ENCODE measurements at regions not wholly inside any gene's neighbourhood (a gene's known extent, or its start where the extent isn't known, plus 50 kb on each side); places are given as distances from the start of the nearest gene placed in this dataset.

- H3K36me3 Mint-ChIP-seq (ENCODE audit: low read depth): peaks cover 2% of the 10 kb centered on the region
- ATAC-seq (peak; percentile 99), DNase-seq (no peak)
- H3K27ac Mint-ChIP-seq: peak overlapping the region; percentile 88
- H3K4me1 Mint-ChIP-seq: peaks cover 42% of the 10 kb centered on the region
- no peaks in the 10 kb centered on the region for H3K9me3 ChIP-seq (ENCODE audit: control insufficient read depth, low read length, poor library complexity, severe bottlenecking)
- H3K27me3 Mint-ChIP-seq: no peaks in the 10 kb centered on the region
- H3K4me3 Mint-ChIP-seq: peak overlapping the region; percentile 84
Observed at GRCh38 chr6:14276667-14277404, 159.3 kb downstream of the CD83 start.

GRCh38 chr6:14277405-14277930, 159.9 kb downstream of the CD83 start:
- H3K36me3 Mint-ChIP-seq (ENCODE audit: low read depth): peaks cover 2% of the 10 kb centered on the region
- H3K4me1 Mint-ChIP-seq: peaks cover 42% of the 10 kb centered on the region
- no peaks in the 10 kb centered on the region for H3K9me3 ChIP-seq (ENCODE audit: control insufficient read depth, low read length, poor library complexity, severe bottlenecking)
- DNase-seq (no peak), ATAC-seq (peak; percentile 46)
- no peaks in the 10 kb centered on the region for H3K27me3 Mint-ChIP-seq
- peak overlapping the region; percentile 88 for H3K27ac Mint-ChIP-seq
- H3K4me3 Mint-ChIP-seq: peak overlapping the region; percentile 84

- peaks cover 2% of the 10 kb centered on the region for H3K36me3 Mint-ChIP-seq (ENCODE audit: low read depth)
- H3K4me1 Mint-ChIP-seq: peaks cover 42% of the 10 kb centered on the region
- no peak for ATAC-seq
- peak overlapping the region; percentile 88 for H3K27ac Mint-ChIP-seq
- no peak for DNase-seq
- no peaks in the 10 kb centered on the region for H3K27me3 Mint-ChIP-seq
- no peaks in the 10 kb centered on the region for H3K9me3 ChIP-seq (ENCODE audit: control insufficient read depth, low read length, poor library complexity, severe bottlenecking)
- no peak overlapping the region for H3K4me3 Mint-ChIP-seq
Observed at GRCh38 chr6:14278006-14278405, 160.4 kb downstream of the CD83 start.

GRCh38 chr6:14278446-14278845, 160.9 kb downstream of the CD83 start:
- peak overlapping the region; percentile 88 for H3K27ac Mint-ChIP-seq
- ATAC-seq (no peak), DNase-seq (no peak)
- H3K27me3 Mint-ChIP-seq: no peaks in the 10 kb centered on the region
- H3K4me3 Mint-ChIP-seq: no peak overlapping the region
- H3K9me3 ChIP-seq (ENCODE audit: control insufficient read depth, low read length, poor library complexity, severe bottlenecking): no peaks in the 10 kb centered on the region
- H3K4me1 Mint-ChIP-seq: peaks cover 42% of the 10 kb centered on the region
- H3K36me3 Mint-ChIP-seq (ENCODE audit: low read depth): peaks cover 2% of the 10 kb centered on the region

GRCh38 chr6:14280006-14280510, 162.5 kb downstream of the CD83 start:
- Mint-ChIP-seq H3K4me3 (no peak overlapping the region), H3K4me1 (peaks cover 38% of the 10 kb centered on the region), H3K36me3 (ENCODE audit: low read depth) (peaks cover 5% of the 10 kb centered on the region), H3K27me3 (no peaks in the 10 kb centered on the region), H3K27ac (no peak overlapping the region)
- ATAC-seq (no peak), DNase-seq (no peak)
- H3K9me3 ChIP-seq (ENCODE audit: control insufficient read depth, low read length, poor library complexity, severe bottlenecking): no peaks in the 10 kb centered on the region

GRCh38 chr6:14280766-14281293, 163.3 kb downstream of the CD83 start:
- H3K36me3 Mint-ChIP-seq (ENCODE audit: low read depth): peaks cover 5% of the 10 kb centered on the region
- H3K9me3 ChIP-seq (ENCODE audit: control insufficient read depth, low read length, poor library complexity, severe bottlenecking): no peaks in the 10 kb centered on the region
- H3K4me1 Mint-ChIP-seq: peaks cover 31% of the 10 kb centered on the region
- no peak for ATAC-seq
- no peak overlapping the region for H3K27ac Mint-ChIP-seq
- no peaks in the 10 kb centered on the region for H3K27me3 Mint-ChIP-seq
- no peak overlapping the region for H3K4me3 Mint-ChIP-seq
- no peak for DNase-seq

- Mint-ChIP-seq H3K4me3 (no peak overlapping the region), H3K36me3 (ENCODE audit: low read depth) (peaks cover 5% of the 10 kb centered on the region), H3K27ac (no peak overlapping the region), H3K27me3 (no peaks in the 10 kb centered on the region), H3K4me1 (peaks cover 19% of the 10 kb centered on the region)
- no peak for DNase-seq
- H3K9me3 ChIP-seq (ENCODE audit: control insufficient read depth, low read length, poor library complexity, severe bottlenecking): no peaks in the 10 kb centered on the region
- ATAC-seq: no peak
Observed at GRCh38 chr6:14281811-14282660, 164.5 kb downstream of the CD83 start.

- DNase-seq (no peak), ATAC-seq (no peak)
- H3K27me3 Mint-ChIP-seq: no peaks in the 10 kb centered on the region
- H3K36me3 Mint-ChIP-seq (ENCODE audit: low read depth): peaks cover 5% of the 10 kb centered on the region
- H3K27ac Mint-ChIP-seq: no peak overlapping the region
- H3K9me3 ChIP-seq (ENCODE audit: control insufficient read depth, low read length, poor library complexity, severe bottlenecking): no peaks in the 10 kb centered on the region
- H3K4me1 Mint-ChIP-seq: peaks cover 9% of the 10 kb centered on the region
- H3K4me3 Mint-ChIP-seq: no peak overlapping the region
Observed at GRCh38 chr6:14282854-14283505, 165.4 kb downstream of the CD83 start.

GRCh38 chr6:14283600-14284235, 166.1 kb downstream of the CD83 start:
- H3K9me3 ChIP-seq (ENCODE audit: control insufficient read depth, low read length, poor library complexity, severe bottlenecking): no peaks in the 10 kb centered on the region
- ATAC-seq (no peak), DNase-seq (no peak)
- Mint-ChIP-seq H3K4me3 (no peak overlapping the region), H3K27me3 (no peaks in the 10 kb centered on the region), H3K27ac (peak overlapping the region; percentile 24), H3K36me3 (ENCODE audit: low read depth) (peaks cover 5% of the 10 kb centered on the region), H3K4me1 (peaks cover 6% of the 10 kb centered on the region)

- Mint-ChIP-seq H3K36me3 (ENCODE audit: low read depth) (peaks cover 5% of the 10 kb centered on the region), H3K27me3 (no peaks in the 10 kb centered on the region), H3K4me3 (no peak overlapping the region), H3K4me1 (peaks cover 6% of the 10 kb centered on the region), H3K27ac (no peak overlapping the region)
- H3K9me3 ChIP-seq (ENCODE audit: control insufficient read depth, low read length, poor library complexity, severe bottlenecking): no peaks in the 10 kb centered on the region
- DNase-seq: no peak
- no peak for ATAC-seq
Observed at GRCh38 chr6:14284969-14285590, 167.5 kb downstream of the CD83 start.

GRCh38 chr6:14286144-14286543, 168.6 kb downstream of the CD83 start:
- Mint-ChIP-seq H3K27me3 (no peaks in the 10 kb centered on the region), H3K4me3 (no peak overlapping the region), H3K4me1 (peaks cover 9% of the 10 kb centered on the region), H3K36me3 (ENCODE audit: low read depth) (peaks cover 5% of the 10 kb centered on the region), H3K27ac (no peak overlapping the region)
- DNase-seq (no peak), ATAC-seq (no peak)
- H3K9me3 ChIP-seq (ENCODE audit: control insufficient read depth, low read length, poor library complexity, severe bottlenecking): no peaks in the 10 kb centered on the region
